ENCODE measurements at regions not wholly inside any gene's neighbourhood (a gene's known extent, or its start where the extent isn't known, plus 50 kb on each side); places are given as distances from the start of the nearest gene placed in this dataset.

GRCh38 chr9:106649664-106650063, 213.3 kb upstream of the ZNF462 start:
- Histone ChIP-seq H3K27me3 (no peaks in the 10 kb centered on the region), H3K27ac (no peak overlapping the region), H3K4me3 (no peak overlapping the region), H3K4me1 (no peaks in the 10 kb centered on the region), H3K36me3 (no peaks in the 10 kb centered on the region), H3K9me3 (no peaks in the 10 kb centered on the region)
- intact Hi-C loops (cut with DNase I), result no loop called here
- TF ChIP-seq, protein P1, sequence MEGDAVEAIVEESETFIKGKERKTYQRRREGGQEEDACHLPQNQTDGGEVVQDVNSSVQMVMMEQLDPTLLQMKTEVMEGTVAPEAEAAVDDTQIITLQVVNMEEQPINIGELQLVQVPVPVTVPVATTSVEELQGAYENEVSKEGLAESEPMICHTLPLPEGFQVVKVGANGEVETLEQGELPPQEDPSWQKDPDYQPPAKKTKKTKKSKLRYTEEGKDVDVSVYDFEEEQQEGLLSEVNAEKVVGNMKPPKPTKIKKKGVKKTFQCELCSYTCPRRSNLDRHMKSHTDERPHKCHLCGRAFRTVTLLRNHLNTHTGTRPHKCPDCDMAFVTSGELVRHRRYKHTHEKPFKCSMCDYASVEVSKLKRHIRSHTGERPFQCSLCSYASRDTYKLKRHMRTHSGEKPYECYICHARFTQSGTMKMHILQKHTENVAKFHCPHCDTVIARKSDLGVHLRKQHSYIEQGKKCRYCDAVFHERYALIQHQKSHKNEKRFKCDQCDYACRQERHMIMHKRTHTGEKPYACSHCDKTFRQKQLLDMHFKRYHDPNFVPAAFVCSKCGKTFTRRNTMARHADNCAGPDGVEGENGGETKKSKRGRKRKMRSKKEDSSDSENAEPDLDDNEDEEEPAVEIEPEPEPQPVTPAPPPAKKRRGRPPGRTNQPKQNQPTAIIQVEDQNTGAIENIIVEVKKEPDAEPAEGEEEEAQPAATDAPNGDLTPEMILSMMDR (IDR thresholded peaks at IDR 0.05), result no peak
- FAIRE-seq (no peak), ATAC-seq (no peak), DNase-seq (no peak)
- whole genome bisulfite sequencing, 2 donors, result 84 to 86% methylated on average over 4 of the region's 4 CpGs

- H3K27me3 ChIP-seq, result no peaks in the 10 kb centered on the region
- TF ChIP-seq, protein P1 (IDR thresholded peaks at IDR 0.05), result no peak
- no peak overlapping the region for H3K27ac ChIP-seq
- H3K36me3 ChIP-seq, result no peaks in the 10 kb centered on the region
- DNase-seq (no peak), ATAC-seq (peak in 2 of 4 donors; percentile 39 to 59), FAIRE-seq (no peak)
- no peaks in the 10 kb centered on the region for H3K9me3 ChIP-seq
- H3K4me3 ChIP-seq, result no peak overlapping the region
- H3K4me1 ChIP-seq, result no peaks in the 10 kb centered on the region
- intact Hi-C loops (cut with DNase I), result no loop called here
These were observed 209.8 kb upstream of the ZNF462 start for GRCh38 chr9:106653213-106653612.

DNA sequence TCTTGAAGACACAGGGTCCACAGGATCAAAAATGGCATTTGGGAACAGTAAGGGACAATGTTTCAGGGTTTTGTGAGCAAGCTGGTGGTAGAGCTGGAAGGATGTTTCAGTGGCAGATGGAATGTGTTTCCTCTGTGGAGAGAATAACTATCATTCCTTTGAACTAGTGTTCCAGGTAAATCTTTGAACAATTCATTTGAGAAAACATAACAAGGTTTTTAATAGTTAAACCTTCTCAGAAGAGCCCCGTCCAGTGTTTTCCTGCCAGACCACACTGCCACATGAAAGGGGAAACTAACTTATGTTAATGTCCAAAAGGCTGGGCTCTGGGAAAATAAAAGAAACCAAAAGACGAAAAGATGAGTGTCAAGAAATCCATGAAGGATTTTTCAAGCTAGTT, 207.0 kb upstream of the ZNF462 start:
- WGBS, 2 donors, result 38 to 57% methylated on average over 2 of the region's 2 CpGs
- Histone ChIP-seq H3K4me3 (no peak overlapping the region), H3K4me1 (no peaks in the 10 kb centered on the region), H3K9me3 (no peaks in the 10 kb centered on the region), H3K36me3 (no peaks in the 10 kb centered on the region), H3K27ac (no peak overlapping the region), H3K27me3 (no peaks in the 10 kb centered on the region)
- no peak for ATAC-seq
- FAIRE-seq, result no peak
- TF ChIP-seq, protein P1 (IDR thresholded peaks at IDR 0.05), result no peak
- no peak for DNase-seq
- intact Hi-C loops (cut with DNase I), result no loop called here

- DNase-seq, result no peak
- no peaks in the 10 kb centered on the region for H3K9me3 ChIP-seq
- no peak for FAIRE-seq
- no peaks in the 10 kb centered on the region for H3K27me3 ChIP-seq
- no peak for ATAC-seq
- intact Hi-C loops (cut with DNase I), result no loop called here
- no peaks in the 10 kb centered on the region for H3K36me3 ChIP-seq
- no peak overlapping the region for H3K4me3 ChIP-seq
- no peak overlapping the region for H3K27ac ChIP-seq
- TF ChIP-seq, protein P1 (IDR thresholded peaks at IDR 0.05), result no peak
- no peaks in the 10 kb centered on the region for H3K4me1 ChIP-seq
These were observed 205.0 kb upstream of the ZNF462 start for GRCh38 chr9:106657926-106658325.

DNA sequence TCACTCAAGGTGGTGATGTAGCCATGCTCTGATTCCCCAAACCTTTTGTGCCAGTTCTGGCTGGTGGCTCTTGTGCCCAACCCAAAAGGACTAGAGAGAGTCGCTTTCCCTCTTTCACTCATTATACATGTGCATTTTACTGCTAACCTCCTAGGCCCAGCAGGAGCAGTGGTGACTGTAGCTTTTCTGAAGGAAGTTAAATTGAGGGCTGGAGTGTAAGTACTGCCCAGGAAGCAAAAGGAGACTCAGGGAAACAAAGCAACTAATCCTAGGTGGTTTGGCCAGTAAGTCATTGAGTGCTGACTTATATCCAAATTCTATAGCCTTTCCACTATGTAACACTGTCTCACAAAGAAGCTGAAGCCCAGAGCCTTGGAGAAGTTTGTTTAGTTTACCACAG, 194.4 kb upstream of the ZNF462 start:
- 89 to 96% methylated on average over 1 of the region's 1 CpG for WGBS, 2 donors
- no peaks in the 10 kb centered on the region for H3K36me3 ChIP-seq
- no peak for FAIRE-seq
- no peak for DNase-seq
- no peaks in the 10 kb centered on the region for H3K27me3 ChIP-seq
- no peaks in the 10 kb centered on the region for H3K9me3 ChIP-seq
- intact Hi-C loops (cut with DNase I), result no loop called here
- H3K4me1 ChIP-seq, result no peaks in the 10 kb centered on the region
- no peak overlapping the region for H3K27ac ChIP-seq
- ATAC-seq, result no peak
- no peak overlapping the region for H3K4me3 ChIP-seq
- TF ChIP-seq, protein P1 (IDR thresholded peaks at IDR 0.05), result no peak
